HG02870 (cell line): ENCODE measurements at regions not wholly inside any gene's neighbourhood (a gene's known extent, or its start where the extent isn't known, plus 50 kb on each side); places are given as distances from the start of the nearest gene placed in this dataset.
"Not testable (repeated sequence)": the region's sequence is repeated elsewhere in the genome, so short reads cannot be mapped to it uniquely, and the experiment has no call there.

Experiments
- ATAC-seq: cut with Tn5 transposase; IDR thresholded peaks from one replicate; pipeline ENCODE4 v1.9.1; 2021; ENCODE audit warnings: mild to moderate bottlenecking, moderate library complexity; ENCODE audit not compliant: unreplicated experiment

GRCh38 chr1:173257805-173258204 is 50.7 kb upstream of the TNFSF4 start:
- no peak for ATAC-seq

GRCh38 chr1:173258479-173259264 is 51.5 kb upstream of the TNFSF4 start:
- ATAC-seq: no peak

GRCh38 chr1:173260329-173260728 is 53.2 kb upstream of the TNFSF4 start:
- not testable (repeated sequence) for ATAC-seq

- ATAC-seq: no peak
Measured at GRCh38 chr1:173266841-173267240, 59.7 kb upstream of the TNFSF4 start.

DNA sequence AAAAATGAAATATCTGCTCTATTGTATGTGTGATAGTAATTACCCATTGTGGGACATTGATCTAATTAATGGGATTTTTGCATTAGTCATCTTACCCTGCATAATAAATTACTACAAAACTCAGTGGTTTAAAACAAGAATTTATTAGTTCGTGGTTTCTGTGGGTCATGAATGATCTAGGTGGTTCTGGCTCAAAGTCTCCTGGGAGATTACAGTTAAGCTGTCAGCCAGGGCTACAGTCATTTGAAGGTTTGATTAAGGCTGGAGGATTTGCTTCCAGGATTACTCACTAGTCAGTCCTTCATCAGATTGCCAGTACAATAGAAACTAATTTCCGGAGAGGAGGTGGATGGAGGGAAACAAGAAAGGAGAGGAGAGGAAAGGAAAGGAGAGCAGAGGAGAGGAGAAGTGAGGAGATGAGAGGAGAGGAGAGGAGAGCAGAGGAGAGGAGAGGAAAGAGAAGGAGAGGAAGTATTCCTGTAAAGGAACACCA is 60.4 kb upstream of the TNFSF4 start:
- no peak for ATAC-seq

DNA sequence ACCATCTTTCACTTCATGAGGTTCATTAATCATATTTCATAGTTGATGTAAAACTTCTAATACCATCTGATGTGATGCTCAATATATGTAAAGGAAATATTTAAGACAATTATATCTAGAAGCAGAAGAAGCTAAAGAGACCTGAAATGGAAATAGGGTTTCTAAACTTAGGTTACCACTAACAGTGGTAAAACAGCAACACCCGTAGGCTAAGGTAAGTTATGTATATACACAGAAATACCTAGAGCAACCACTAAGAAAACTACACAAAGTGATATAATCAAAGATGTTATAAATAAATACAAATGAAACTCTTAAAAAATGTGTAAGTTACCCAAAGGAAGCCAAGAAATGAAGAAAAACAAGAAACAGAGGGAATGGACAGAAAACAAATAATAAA is 61.1 kb upstream of the TNFSF4 start:
- ATAC-seq: no peak

GRCh38 chr1:173268786-173269277 is 61.7 kb upstream of the TNFSF4 start:
- no peak for ATAC-seq

GRCh38 chr1:173269490-173270230 is 62.5 kb upstream of the TNFSF4 start:
- no peak for ATAC-seq

GRCh38 chr1:173270243-173270642 is 63.1 kb upstream of the TNFSF4 start:
- no peak for ATAC-seq

GRCh38 chr1:173271021-173271420 is 63.9 kb upstream of the TNFSF4 start:
- not testable (repeated sequence) for ATAC-seq

DNA sequence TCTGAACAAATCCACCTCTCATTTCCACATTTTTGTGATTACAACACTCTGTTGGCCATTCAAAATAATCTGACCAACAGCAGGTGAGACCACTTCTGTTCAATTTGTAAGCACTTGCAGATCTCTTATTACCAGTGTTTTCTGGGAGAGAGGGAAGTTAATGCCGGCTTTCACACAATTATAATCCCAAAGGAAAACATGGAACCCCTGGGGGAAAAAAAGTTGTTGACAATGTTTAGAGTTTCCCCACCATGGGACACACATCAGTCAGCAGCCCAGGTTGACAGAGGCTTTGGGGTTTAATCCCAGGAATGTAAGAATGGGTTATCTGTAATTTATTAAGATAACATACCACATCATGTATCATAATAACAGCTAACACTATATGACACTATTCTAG is 68.4 kb upstream of the TNFSF4 start:
- ATAC-seq: no peak

DNA sequence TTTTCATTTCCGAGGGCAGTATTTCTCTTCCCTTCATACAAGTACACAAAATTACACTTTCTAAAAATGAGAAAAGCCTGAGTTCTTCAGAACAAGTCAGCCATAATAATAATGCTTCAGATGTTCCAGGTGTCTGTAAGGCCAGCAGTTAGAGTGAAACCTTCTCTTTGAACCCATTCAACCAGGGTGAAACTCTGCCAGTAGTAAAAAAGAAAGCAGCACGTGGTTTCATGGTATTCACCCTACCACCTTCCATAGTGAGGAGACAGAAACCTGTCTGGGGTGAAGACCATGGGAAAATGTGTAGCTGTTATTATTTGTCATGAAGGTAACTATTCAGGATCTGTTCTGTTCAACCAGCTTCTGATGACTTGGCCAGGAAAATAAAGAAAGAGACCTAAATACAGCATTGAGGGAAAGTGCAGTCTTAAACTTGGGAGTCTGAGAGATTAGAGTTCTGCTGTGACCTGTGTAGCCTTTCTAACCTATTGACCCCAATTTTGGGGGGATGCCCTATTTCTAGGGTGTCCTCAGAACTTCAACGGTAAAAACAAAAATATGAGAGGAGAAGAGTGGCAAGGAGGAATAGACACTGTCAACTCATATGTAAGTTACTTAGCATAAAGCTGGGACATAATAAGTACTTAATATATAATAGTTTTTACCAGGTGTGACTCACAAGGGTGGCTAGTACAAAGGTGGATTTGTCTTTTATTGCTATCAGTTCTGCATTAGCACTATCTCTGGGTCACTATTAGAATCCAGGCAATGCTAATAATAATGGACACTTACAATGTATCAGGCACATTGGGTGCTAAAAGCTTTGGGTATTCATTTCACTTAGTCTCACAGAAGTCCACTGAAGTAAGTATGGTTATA is 70.0 kb upstream of the TNFSF4 start:
- ATAC-seq: peak; percentile 94

DNA sequence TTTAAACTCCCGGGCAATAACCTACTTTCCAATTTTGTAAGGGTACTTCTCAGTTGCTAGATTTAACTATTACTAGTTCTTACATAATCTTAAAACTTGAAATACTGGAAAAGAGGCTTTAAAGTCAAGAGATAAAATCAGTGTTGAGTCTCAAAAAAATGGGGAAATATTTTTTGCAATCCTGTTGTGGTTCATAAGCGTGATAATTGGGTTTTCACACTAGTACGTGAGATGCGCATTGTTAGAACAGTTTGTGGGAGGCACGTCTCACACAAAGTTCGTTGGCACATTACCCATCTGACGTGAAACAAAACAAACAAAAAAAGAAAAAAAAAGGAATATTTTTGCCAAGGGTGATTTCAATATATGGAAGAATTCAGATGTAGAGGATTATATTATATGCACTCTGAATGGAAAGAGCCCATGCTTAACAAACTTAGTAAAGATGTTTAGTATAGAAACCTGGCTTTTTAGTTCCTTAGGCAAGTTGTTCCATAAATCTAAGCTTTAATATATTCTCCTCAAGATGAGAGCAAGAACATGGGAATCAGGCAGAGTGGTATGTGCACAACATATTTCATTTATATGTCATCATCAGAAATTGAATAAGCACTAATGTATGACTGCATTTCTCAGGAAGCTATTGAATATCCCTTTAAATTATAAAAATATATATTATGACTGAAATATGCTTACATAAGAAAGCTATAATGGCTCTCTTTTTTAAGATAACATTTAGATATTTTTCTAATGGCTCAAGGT is 73.9 kb upstream of the TNFSF4 start:
- ATAC-seq: no peak

DNA sequence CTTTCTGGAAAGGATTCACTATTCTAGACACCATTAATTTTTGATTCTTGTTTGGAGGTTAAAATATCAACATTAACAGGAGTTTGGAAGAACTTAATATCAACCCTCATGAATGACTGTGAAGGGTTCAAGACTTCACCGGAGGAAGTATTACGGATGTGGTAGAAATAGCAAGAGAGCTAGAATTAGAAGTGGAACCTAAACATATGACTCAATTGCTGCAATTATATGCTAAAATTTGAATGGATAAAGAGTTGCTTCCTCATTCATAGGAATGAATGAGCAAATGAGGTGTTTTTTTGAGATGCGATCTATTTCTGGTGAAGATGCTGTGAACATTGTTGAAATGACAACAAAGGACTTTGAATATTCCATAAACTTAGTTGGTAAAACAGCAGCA is 77.9 kb upstream of the TNFSF4 start:
- ATAC-seq: no peak

GRCh38 chr1:173287785-173288184 is 80.7 kb upstream of the TNFSF4 start:
- ATAC-seq: no peak

GRCh38 chr1:173293756-173294155 is 86.6 kb upstream of the TNFSF4 start:
- no peak for ATAC-seq

- no peak for ATAC-seq
Measured at GRCh38 chr1:173294843-173295242, 87.7 kb upstream of the TNFSF4 start.

GRCh38 chr1:173295391-173295790 is 88.3 kb upstream of the TNFSF4 start:
- ATAC-seq: no peak

GRCh38 chr1:173295995-173296394 is 88.9 kb upstream of the TNFSF4 start:
- no peak for ATAC-seq

DNA sequence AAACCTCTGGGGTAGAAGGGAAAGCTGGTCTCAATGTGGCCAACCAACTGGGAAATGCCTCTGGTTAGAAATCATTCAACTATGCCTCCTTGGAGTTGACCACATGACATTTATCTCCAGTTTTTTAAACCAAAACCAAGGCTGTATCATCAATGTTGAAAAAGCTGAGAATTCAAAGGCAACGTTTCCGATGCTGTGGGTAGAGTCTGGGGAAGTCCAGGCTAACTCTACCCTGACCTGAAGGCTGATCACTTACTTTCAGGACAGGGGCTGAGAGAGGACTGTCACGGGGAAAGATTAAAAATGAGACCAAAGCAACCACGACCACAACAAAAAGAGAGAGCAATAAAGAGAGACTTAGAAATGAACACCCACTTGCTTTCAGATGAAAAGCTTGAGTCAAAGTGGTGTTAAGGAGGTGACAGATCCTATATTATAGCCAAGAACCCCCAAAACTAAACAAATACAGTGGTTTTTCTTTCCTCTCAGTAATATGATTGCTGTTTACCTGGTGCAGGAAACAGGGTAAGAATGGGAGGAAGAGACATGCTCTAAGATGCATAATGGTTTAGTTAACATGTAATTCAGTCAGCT is 90.8 kb upstream of the TNFSF4 start:
- peak; percentile 89 for ATAC-seq
